22Rv1 (cell line): ENCODE measurements at regions not wholly inside any gene's neighbourhood (a gene's known extent, or its start where the extent isn't known, plus 50 kb on each side); places are given as distances from the start of the nearest gene placed in this dataset.

Experiments used
- H3K27ac ChIP-seq: fragments of 450-650 bp; 2 replicates; pipeline ENCODE4 v1.5.1; 2017
- ZFX ChIP-seq: fragments of 450-650 bp; IDR thresholded peaks from 2 replicates; pipeline ENCODE4 v1.6.1; 2017; ENCODE audit warnings: antibody characterized with exemption, borderline replicate concordance
- TF ChIP-seq, protein P1 (sequence below): fragments of 450-650 bp; IDR thresholded peaks from 2 replicates; pipeline ENCODE4 v1.5.1; 2017; ENCODE audit warnings: mild to moderate bottlenecking

DNA sequence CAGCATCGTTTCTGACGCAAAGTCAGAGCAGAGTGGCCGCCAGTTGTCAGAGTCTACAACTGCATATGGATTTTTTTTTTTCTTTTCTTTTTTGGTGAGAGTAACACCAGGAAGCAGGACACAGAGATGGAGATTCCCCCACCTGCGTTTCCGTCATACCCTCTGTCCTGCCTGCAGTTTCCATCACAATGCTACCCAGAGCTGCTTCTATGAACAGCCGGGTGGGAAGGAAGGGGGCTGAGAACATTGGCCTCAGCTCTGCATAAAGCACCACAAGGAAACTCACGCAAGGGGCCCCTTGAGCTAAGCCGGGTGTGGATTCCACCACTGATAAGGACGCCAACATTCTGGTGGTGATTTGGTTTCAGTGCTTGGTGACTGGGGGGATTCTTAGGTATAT is 183.5 kb upstream of the AFDN start:
- no peak overlapping the region for H3K27ac ChIP-seq

DNA sequence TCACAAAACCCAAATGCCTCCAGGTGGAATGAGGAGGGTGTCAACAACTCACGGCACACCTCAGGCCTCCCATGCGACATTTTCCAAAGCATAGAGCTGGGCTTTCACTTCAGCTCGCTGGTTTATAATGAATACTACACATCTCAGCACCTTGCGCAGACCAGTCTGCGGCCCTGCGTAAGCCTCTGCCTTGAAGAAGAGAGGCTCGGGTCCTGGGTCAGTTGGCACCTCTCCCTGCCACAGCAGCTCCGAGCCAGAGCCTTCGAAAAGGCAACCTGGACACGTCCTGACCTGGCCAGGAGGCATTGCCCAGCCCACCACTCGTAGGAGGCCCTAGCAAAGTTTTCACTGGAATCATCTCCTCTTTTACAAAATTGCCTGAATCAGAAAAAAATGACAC is 183.0 kb upstream of the AFDN start:
- TF ChIP-seq ZFX: no peak
- TF ChIP-seq, protein P1, sequence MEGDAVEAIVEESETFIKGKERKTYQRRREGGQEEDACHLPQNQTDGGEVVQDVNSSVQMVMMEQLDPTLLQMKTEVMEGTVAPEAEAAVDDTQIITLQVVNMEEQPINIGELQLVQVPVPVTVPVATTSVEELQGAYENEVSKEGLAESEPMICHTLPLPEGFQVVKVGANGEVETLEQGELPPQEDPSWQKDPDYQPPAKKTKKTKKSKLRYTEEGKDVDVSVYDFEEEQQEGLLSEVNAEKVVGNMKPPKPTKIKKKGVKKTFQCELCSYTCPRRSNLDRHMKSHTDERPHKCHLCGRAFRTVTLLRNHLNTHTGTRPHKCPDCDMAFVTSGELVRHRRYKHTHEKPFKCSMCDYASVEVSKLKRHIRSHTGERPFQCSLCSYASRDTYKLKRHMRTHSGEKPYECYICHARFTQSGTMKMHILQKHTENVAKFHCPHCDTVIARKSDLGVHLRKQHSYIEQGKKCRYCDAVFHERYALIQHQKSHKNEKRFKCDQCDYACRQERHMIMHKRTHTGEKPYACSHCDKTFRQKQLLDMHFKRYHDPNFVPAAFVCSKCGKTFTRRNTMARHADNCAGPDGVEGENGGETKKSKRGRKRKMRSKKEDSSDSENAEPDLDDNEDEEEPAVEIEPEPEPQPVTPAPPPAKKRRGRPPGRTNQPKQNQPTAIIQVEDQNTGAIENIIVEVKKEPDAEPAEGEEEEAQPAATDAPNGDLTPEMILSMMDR: no peak
- H3K27ac ChIP-seq: no peak overlapping the region

More for the DNA sequence above, 183.5 kb upstream of the AFDN start:
- no peak for TF ChIP-seq ZFX
- TF ChIP-seq, protein P1: no peak

DNA sequence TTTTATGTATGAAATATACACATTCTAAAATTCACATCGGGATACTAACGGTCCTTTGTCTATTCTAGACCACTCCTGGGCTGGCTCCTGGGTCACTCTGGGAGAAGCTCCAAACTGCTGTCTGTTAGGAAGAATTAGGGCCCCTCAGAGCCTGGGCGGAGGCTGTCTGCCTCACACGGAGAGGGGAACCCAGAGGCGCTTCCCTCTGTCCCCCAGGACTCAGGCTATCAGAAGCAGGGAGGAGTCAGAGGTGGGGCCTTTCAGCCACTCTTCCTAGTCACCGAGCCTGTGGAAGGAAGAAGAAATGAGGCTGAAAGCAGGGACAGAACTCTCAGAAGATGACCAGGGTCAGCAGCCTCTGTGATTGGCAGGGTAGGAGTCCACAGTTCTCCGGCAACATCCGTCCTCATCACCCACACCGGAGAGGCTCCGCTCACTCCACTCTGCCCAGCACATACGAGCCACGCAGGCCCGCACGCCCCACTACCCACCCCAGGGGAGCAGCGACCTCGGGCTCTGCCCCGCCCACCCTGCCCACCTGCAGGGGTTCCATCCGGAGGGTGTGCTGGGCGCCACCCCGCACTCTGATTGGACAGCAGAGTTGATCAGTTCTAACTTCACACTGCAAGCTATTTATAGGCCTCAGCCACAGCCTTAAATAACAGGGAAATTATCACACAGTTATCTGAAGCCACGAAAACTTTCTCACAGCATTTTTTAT is 182.1 kb upstream of the AFDN start:
- no peak for TF ChIP-seq ZFX
- TF ChIP-seq, protein P1: no peak
- H3K27ac ChIP-seq: no peak overlapping the region

DNA sequence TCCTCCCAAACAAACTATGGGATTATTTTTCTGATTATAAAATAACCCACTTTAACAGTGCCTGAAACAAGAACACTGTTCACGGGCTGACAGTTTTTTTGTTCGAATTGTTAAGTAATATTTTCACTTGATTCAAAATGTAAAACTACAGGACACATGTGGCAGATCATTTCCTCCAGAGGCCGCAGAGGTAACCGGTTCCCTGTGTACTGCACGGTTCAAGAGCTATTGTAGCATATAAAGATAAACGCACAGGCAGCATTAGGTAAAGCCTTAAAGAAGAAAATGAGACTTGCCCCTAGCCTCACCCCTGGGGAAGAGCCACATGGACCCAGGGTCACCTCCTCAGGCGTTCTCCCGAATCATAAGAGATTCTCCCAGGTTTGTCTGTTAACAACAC is 181.3 kb upstream of the AFDN start:
- TF ChIP-seq, protein P1: no peak
- TF ChIP-seq ZFX: no peak
- no peak overlapping the region for H3K27ac ChIP-seq

DNA sequence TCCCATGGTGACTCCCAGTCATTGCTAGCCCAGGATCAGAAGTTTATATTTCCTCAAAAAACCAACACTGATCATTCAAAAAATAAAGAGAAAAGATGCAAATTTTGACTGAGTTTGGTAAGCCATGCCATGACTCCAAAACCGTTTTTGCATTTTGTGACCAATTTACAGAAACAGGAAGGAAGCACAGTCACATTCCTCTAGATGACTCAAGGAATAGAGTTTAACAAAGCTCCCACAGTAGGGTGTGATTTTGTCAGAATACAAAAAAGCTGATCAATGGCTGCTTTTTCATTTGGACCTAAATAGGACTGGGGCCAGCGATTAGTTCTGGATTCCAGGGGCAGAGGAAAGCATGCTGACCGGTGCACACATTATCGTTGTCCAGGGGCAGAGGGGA is 179.4 kb upstream of the AFDN start:
- TF ChIP-seq, protein P1: no peak
- no peak for TF ChIP-seq ZFX
- H3K27ac ChIP-seq: no peak overlapping the region

DNA sequence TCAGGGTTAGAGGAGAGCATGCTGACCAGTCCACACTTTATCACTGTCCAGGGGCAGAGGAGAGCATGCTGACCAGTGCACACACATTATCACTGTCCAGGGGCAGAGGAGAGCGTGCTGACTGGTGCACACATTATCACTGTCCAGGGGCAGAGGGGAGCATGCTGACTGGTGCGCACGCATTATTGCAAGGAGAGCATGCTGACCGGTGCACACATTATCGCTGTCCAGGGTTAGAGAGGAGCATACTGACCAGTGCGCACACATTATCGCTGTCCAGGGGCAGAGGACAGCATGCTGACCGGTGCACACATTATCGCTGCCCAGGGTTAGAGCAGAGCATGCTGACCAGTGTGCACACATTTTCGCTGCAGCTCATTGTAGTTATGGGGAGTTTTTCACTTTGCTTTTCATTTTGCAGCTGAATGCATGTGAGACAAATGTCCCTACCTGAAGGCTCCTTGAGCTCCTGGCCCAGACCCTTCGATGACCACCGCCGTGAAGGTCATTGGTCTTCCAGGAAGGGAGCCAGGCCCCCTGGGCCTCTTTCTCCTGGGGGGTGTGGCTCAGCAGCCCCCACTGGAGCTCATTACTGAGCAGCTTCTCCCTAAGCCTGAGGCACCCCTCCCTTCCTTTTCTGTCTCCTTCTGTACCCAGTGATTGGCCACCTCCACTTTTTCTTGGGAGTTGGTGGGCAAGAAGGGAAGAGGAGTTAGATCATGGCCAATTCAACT is 178.8 kb upstream of the AFDN start:
- no peak for TF ChIP-seq ZFX
- TF ChIP-seq, protein P1: no peak
- H3K27ac ChIP-seq: no peak overlapping the region

DNA sequence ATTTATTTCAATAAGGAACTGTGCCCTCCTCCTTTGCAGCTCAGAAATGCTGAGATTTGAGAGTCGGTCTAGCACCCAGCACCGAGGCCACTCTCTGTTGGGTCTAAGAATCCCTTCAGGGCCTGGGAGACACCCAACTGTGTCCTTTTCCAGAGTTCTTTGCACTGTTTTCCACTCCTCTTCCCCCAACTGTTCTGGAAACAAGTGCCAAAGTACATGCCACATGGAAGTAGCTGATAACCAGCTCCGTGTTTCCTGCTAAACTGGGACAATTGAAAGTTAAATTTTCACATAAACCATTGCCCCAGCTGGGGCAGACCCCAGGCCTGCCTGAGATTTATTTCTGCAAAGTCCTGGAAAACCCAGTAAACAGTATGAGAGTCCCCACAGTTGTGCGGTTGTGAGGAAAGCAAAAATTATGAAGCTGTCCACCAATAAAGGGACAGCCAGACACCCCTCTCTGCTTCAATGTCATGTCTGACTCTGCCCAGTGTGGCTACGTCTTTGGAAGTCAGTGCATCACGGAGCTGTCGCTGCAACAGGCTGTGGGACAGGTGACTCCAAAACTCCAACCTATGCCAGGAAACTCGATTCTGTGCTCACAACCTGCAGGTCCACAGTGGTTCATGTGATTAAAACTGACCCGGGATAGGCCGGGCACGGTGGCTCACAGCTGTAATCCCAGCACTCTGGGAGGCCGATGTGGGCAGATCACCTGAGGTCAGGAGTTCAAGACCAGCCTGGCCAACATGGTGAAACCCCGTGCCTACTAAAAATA is 178.0 kb upstream of the AFDN start:
- H3K27ac ChIP-seq: no peak overlapping the region
- no peak for TF ChIP-seq ZFX
- TF ChIP-seq, protein P1: no peak
